NCI-H128 (cell line): ENCODE measurements at regions not wholly inside any gene's neighbourhood (a gene's known extent, or its start where the extent isn't known, plus 50 kb on each side); places are given as distances from the start of the nearest gene placed in this dataset.

Source experiments
- DNase-seq: peaks from one replicate; lab custom pipeline; 2025; ENCODE audit not compliant: unreplicated experiment; lab: John Stamatoyannopoulos, UW

DNA sequence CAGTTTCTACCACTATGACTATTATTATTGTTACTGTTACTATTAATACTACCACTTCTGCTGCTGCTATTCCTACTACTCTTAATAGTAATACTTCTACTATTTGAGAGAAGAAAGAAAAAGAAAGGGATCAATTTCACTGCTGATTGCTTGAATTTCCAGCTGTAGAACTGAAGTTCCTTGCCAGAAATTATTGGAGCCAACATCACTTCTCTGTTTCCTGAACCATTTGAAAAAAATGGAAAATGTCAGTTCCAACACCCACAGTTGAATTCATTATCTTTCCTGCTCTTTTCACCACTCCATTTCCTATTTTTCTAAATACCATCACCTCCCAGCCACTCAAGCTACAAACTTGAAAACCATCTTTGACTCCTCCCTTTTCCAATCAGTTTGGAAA, 54.1 kb upstream of the PIK3C2G start:
- no peak for DNase-seq

DNA sequence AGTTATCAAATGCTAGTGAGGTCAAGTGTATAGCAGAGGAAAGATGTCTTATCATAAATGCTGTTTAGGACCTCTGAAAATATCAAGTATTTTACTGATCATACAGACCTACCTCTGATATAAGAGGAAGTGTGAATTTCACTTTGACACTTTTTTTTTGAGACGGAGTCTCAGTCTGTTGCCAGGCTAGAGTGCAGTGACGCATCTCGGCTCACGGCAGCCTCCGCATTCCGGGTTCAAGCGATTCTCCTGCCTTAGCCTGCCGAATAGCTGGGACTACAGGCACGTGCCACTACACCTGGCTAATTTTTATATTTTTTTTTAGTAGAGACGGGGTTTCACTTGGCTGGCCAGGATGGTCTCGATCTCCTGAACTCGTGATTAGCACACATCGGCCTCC, 55.1 kb upstream of the PIK3C2G start:
- no peak for DNase-seq

DNA sequence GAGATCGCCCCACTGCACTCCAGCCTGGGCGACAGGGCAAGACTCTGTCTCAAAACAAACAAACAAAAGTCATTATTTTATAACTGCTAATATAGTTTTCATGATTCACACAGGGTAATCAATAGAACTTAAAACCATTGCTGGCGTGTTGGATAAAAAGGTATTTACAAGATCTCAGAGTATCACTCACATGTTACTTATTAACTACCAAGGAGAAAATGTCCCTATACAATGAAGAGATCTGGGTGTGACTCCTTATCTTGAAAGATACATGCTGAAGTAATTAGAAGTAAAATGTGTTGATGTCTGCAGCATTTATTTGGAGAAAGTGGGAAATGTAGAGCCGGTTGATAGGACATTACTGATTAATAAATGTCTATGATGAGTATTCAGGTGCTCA, 57.3 kb upstream of the PIK3C2G start:
- no peak for DNase-seq

DNA sequence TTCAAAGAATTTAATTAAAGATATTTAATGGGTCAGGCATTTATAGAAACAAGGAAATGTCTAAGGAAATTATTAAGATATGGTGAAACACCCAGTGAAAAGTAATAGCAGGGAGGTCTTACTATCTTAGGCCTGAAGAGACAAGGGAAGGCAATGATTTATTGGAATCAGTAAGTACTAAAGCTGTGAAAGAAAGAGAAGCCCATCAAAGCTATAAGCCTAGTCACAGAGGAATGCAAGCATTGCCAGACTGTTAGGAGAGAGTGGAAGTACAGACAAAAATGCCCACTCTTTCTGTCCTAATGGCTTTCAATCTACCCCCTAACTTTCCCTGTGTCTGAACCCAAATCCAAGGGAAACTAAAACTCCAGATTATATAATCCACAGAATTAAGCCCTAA, 69.2 kb upstream of the PIK3C2G start:
- no peak for DNase-seq

DNA sequence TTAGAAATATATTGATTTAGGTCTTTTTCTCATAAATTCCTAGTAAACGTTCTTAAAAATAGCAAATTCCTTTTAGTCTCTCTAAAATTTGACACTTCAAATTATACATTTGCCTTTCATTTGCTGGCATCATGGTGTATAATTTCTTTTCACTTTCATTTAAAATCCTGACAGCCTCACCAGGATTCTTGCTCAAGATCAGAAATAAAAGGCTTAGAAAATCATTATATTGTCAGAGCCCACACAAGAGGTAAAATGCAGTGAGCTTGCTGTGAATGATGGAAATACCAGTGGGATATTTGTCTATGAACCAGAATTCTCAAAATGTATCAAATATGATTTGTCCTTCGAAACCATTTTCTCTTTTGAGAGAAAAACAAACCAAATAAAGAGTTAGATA, 78.2 kb upstream of the PIK3C2G start:
- DNase-seq, result no peak

DNA sequence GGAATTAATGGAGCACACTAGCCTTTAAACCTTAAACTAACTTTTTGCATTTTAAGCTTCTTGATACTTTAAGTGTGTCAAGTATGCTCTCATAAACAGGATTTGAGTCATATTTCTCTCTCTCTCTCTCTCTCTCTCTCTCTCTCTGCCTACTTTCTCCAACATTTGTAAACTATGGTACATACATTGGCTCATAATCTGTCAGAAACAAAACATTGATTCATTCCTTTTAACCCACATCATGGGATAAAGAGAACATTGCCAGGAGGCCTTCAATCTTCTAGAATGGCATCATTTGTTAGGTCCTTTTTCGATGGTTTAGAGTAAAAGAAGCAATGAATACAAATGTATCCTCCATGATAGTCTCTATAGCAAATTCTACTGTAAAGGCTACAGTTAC, 81.6 kb upstream of the RERGL start:
- no peak for DNase-seq

DNA sequence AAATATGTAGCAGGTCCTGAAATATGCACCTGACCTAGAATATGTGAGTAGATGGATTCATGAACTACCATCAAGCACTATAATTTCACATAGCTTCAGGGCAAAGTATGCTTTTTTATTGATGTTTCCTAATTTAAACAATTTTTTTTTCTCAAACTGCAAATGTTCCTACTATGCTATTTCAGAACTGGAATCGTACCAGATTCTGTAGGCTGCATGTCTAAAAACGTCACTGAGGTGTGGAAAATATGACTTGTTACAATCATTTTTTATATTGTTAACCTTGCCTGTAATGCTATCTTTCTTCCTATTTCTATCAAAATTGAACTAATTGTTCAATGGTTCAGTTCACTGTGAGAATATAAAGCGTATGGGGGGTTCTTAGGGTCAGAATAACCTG, 78.0 kb upstream of the RERGL start:
- no peak for DNase-seq

DNA sequence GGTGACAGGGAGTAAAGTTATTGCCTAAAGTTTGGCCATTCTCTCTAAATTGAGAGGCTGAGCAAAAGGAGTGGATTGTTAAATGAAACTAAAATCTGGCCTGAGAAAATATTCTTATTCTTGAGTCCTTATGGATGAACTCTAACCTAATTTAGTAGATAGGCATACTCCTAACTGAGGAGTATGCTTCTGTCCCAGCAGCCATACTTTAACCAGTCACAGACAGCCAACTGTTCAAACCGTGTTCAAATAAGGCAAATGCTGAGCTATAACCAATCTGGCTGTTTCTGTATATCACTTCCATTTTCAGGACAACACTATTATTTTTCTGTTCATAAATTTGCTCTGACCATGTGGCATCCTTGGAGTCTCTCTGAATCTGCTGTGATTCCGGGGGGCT, 75.9 kb upstream of the RERGL start:
- no peak for DNase-seq

DNA sequence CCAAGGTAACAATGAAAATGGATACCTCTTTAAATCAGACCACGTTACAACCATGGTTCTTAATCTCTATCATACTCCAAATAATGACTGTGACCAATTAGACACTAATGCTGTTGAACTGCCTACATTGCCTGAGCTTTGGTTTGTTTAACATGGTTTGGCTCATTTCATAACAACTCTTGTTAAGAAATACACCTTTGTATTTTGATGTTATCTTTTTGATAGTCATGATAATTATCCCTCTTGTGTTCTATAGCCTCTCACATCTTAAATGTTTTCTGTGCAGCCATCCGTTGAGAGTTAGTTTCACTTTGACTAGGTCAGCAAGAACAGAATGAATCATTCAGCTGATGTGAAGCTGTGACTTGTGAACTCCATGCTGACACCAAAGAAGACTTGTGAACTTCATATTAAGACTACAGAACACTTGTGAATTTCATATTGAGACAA, 75.5 kb upstream of the RERGL start:
- peak; percentile 36 for DNase-seq

DNA sequence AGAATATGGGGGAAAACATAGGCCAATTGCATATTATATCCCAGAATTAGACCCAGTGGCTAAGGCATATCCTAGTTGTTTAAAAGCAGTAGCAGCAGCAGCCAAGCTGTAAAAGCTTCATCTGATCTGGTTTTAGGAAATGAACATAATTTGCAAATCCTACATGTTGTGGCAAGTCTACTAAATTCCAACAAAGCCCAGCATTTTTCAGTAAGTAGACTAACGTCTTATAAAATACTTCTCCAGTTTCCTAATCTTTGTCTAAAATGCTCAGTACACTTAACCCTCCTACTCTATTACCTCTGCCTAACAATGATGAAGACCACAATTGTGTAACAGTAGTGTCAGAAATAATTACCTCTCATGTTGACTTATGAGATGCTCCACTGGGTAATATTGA, 70.9 kb upstream of the RERGL start:
- no peak for DNase-seq

DNA sequence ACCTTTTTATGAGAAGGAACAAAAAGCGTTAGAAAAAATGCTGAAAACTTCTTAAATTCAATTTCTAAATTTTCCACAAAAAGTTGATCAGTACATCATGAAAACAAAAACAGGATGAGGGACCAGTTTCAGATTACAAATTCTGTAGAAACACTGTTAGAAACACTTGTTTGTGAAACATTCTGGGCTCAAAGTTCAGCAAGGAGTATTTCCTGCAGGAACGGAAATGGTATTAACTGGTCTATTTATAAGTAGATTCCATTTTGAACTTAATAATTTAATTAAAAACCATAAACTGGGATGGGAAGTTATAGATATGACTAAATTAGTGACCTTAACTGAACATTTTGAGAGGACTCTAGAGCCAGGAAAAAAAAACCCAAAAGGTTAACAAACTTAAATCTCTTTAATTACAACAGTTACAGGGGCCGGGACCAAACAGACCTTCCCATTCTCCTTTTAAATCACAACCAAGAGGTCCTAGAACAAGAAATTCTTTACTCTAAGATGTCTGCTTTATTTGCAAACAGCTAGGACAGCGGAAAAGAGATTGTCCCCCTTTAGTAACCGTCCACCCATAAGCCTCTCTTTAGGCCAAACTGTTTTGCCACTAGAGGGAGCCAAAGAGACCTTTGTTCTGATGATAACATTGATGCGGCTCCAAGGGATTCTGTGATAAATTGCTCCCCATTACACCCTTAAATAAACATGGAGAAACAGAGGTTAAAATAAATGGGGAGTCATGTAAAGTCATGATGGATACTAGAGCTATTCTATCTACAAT, 69.0 kb upstream of the RERGL start:
- DNase-seq, result peak; percentile 33

DNA sequence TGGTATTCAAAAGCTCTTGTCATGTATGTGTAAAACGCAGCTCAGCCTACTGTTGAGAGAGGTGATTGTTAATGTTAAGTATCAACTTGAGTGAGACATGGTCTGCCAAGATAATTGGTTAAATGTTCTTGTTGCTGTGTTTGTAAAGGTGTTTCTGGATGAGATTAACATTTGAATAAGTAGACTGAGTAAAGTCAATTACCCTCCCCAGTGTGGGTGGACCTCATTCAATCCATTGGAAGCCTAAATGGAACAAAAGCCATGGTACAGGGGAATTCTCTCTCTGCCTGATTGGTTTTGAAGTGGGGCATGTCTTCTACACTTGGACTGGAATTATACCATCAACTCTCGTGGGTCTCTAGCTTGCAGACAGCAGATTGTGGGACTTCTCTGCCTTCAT, 63.8 kb upstream of the RERGL start:
- peak; percentile 67 for DNase-seq

DNA sequence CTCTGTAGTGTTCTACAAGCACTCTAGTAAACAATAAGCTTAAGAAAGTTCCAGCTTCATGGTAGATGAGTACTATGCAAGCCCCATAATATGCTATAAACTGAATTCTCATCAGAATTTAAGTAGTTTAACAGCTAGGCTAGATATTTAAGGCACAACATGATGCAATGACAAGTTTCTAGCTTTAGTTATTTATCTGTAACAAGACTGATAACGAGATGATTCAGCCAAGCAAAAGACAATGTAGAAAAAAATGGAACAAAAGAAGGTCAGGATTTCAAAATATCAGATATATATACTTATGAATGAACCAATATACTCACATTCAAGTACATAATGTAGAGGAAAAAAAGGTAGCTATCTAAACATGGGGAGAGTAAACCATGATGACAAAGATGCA, 61.0 kb upstream of the RERGL start:
- no peak for DNase-seq

DNA sequence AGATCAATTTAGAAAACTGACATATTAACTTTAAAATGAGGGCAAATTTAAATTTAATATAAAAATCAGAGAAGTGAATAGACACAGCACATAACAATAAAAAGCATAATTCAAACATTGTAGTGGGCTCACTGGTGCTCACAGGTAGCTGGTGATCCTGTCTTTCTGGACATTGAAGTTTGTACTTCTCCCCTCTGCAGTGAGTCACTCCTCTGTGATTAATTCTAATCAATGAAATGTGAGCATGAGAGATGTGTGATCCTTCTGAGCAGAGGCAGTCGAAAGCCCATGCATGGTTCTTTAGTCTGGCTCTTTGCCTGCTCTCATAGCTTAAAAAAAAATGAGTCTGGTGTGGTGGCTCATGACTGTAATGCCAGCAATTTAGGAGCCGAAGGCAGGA, 59.0 kb upstream of the RERGL start:
- DNase-seq, result no peak

DNA sequence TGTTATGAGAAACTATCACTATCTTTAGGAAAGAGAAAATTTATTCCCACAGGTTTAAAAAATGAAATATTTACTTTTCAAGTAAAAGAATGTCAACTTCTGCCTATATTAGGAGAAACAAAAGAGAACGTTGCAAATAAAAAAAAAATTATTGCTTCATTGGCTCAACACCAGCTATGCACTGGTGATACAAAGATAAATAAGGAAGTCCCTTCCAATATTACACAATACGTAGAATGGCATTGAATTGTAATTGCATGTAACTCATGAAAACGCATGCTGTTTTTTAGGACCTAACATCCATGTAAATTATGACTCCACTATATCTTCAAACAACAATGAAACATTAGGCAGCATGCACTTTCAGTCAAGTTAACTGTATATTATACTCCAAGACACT, 56.4 kb upstream of the RERGL start:
- DNase-seq, result no peak

DNA sequence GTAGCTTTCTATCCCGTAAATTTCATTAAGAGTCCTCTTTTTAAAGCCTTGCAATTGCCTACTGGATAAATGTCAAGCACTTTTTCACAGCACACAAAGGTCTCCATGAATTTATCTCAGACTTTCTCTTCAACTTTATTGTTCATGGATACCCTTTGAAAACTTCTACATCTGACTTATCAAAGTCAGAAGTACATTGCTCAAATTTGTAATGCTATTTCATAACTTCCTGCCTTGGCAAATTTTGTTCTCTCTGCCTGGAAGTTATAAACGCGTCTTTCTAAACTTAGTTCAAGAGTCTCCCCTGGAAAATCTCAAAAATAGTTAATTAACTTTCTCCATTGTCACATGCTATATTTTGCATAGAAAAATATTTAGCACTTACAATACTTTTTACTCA, 55.9 kb upstream of the RERGL start:
- DNase-seq, result no peak

DNA sequence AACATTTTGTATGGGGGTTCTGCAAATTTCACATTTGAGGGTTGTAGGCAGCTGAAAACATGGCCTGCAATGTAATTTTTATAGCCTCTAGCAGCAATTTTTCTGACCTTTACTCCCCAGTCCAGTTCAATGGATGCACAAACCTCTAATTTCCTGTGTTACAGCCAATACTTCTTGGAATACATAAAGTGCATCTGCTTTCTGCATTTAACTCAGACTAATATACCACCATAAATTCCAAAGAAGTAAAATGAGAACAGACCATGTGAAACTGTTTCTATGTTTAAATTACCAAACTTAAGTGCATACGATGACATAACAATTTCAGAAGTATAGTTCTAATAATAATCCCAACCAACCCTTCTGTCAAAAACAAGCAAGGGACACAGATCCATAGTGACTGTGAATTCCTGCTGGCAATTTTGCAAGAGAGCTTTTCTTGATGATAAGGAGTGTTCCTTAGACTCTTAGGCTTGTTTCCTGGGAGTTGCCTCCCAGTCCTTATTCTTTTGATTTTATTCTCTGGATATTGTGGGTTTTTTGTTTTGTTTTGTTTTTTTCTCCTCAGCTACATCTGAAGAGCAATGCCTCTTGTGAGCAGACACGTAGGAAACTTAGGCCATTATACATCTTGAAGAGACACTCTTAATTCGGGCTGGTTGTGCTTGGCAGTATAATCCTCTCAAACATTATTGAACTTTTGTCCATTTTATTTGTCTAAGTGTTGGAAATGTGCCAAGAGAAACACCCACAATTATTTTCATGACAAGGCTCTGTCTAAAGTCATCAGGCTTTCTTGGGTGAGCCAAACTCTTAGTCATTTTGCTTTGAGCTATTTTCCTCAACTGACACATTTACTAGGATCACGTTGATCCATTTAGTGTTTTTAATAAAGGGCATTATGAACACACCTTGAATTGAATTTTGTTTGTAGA, 51.3 kb upstream of the RERGL start:
- DNase-seq, result no peak

DNA sequence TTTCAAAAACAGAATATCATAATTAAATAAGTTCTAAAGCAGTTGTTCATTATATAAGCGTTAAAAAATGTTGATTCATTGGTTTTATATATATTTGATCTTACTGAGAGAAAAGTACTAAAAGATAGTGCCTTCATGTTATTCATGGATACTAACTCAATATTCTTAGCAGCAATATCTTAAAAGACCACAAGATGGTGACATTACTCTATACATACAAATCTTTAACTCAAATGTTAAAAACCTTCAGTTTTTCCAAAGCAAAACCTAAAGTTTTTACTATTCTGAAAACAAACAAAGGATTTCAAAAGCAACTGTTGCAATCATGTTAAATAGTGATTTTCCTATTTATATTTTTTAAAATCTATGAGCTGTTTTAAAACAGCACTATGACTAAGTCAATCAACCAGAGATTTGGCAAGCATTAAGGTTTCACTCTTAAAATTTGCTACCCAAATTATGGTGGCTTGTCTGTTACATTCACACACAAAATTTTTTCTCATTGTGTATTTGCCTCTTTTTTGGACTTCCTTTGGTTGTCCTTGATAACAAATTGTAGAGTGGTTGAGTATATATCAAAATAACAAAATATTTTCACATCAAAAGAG, 50.1 kb upstream of the RERGL start:
- no peak for DNase-seq
